ENCODE measurements at regions not wholly inside any gene's neighbourhood (a gene's known extent, or its start where the extent isn't known, plus 50 kb on each side); places are given as distances from the start of the nearest gene placed in this dataset.
"Not testable (repeated sequence)": the region's sequence is repeated elsewhere in the genome, so short reads cannot be mapped to it uniquely, and the experiment has no call there.

GRCh38 chr1:187734427-187734826 is 905.7 kb downstream of the PLA2G4A start:
- no peak overlapping the region for H3K4me3 ChIP-seq (ENCODE audit: low read depth, low read length)
- no peak for TF ChIP-seq CTCF (IDR thresholded peaks at IDR 0.05; ENCODE audit: low read depth, low read length)

- H3K4me3 ChIP-seq (ENCODE audit: low read depth, low read length), result no peak overlapping the region
- no peak for TF ChIP-seq CTCF (IDR thresholded peaks at IDR 0.05; ENCODE audit: low read depth, low read length)
Measured at GRCh38 chr1:187744665-187745064, 915.9 kb downstream of the PLA2G4A start.

- H3K4me3 ChIP-seq (ENCODE audit: low read depth, low read length), result no peak overlapping the region
Measured at GRCh38 chr1:187755536-187755935, 926.8 kb downstream of the PLA2G4A start.

GRCh38 chr1:187756684-187757083 is 927.9 kb downstream of the PLA2G4A start:
- not testable (repeated sequence) for H3K4me3 ChIP-seq (ENCODE audit: low read depth, low read length)

More at GRCh38 chr1:187755536-187755935, 926.8 kb downstream of the PLA2G4A start:
- TF ChIP-seq CTCF (IDR thresholded peaks at IDR 0.05; ENCODE audit: low read depth, low read length), result no peak

- no peak overlapping the region for H3K4me3 ChIP-seq (ENCODE audit: low read depth, low read length)
- TF ChIP-seq CTCF (IDR thresholded peaks at IDR 0.05; ENCODE audit: low read depth, low read length), result no peak
Measured at GRCh38 chr1:187759825-187760333, 931.1 kb downstream of the PLA2G4A start.

- TF ChIP-seq CTCF (IDR thresholded peaks at IDR 0.05; ENCODE audit: low read depth, low read length), result no peak
- H3K4me3 ChIP-seq (ENCODE audit: low read depth, low read length), result no peak overlapping the region
Measured at GRCh38 chr1:187762118-187762517, 933.4 kb downstream of the PLA2G4A start.

- no peak overlapping the region for H3K4me3 ChIP-seq (ENCODE audit: low read depth, low read length)
- no peak for TF ChIP-seq CTCF (IDR thresholded peaks at IDR 0.05; ENCODE audit: low read depth, low read length)
Measured at GRCh38 chr1:187763465-187763864, 934.7 kb downstream of the PLA2G4A start.

GRCh38 chr1:187763976-187764375 is 935.2 kb downstream of the PLA2G4A start:
- no peak overlapping the region for H3K4me3 ChIP-seq (ENCODE audit: low read depth, low read length)
- no peak for TF ChIP-seq CTCF (IDR thresholded peaks at IDR 0.05; ENCODE audit: low read depth, low read length)

Measured in WI38 (cell line).